ENCODE measurements at regions not wholly inside any gene's neighbourhood (a gene's known extent, or its start where the extent isn't known, plus 50 kb on each side); places are given as distances from the start of the nearest gene placed in this dataset.

GRCh38 chr5:20660588-20660987 is 672.6 kb upstream of the CDH18 start:
- no peak for TF ChIP-seq CTCF (IDR thresholded peaks at IDR 0.05; ENCODE audit: low read length, missing control alignments)
- no peak for DNase-seq (ENCODE audit: low read depth)
- H3K4me3 ChIP-seq (replicated peaks; ENCODE audit: low read depth, low read length): no peak overlapping the region

DNA sequence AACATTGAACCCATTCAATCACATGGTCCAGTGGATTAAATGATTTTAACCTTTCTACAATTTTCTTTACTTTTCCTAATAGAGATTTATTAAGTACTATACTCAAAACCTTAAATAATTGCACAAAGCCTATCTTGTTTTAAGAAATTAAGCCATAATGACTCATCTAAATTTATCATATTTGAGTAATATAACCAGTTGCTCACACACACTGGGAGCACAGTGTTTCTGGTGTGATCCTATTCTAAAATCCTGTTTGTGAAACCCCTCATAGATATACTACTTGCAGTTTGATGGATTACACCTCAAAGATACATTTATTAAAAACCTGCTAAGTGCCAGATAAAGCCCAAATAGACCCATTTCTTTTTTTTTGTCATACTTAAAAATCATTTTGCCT is 668.3 kb upstream of the CDH18 start:
- H3K4me3 ChIP-seq (replicated peaks; ENCODE audit: low read depth, low read length): no peak overlapping the region
- TF ChIP-seq CTCF (IDR thresholded peaks at IDR 0.05; ENCODE audit: low read length, missing control alignments): no peak
- no peak for DNase-seq (ENCODE audit: low read depth)

GRCh38 chr5:20655211-20655610 is 667.2 kb upstream of the CDH18 start:
- no peak for TF ChIP-seq CTCF (IDR thresholded peaks at IDR 0.05; ENCODE audit: low read length, missing control alignments)
- no peak overlapping the region for H3K4me3 ChIP-seq (replicated peaks; ENCODE audit: low read depth, low read length)
- DNase-seq (ENCODE audit: low read depth): no peak

- no peak overlapping the region for H3K4me3 ChIP-seq (replicated peaks; ENCODE audit: low read depth, low read length)
- no peak for DNase-seq (ENCODE audit: low read depth)
- TF ChIP-seq CTCF (IDR thresholded peaks at IDR 0.05; ENCODE audit: low read length, missing control alignments): no peak
These were observed 666.7 kb upstream of the CDH18 start for GRCh38 chr5:20654746-20655145.

- no peak overlapping the region for H3K4me3 ChIP-seq (replicated peaks; ENCODE audit: low read depth, low read length)
- DNase-seq (ENCODE audit: low read depth): no peak
- TF ChIP-seq CTCF (IDR thresholded peaks at IDR 0.05; ENCODE audit: low read length, missing control alignments): no peak
These were observed 666.0 kb upstream of the CDH18 start for GRCh38 chr5:20654033-20654432.

GRCh38 chr5:20649966-20650365 is 662.0 kb upstream of the CDH18 start:
- DNase-seq (ENCODE audit: low read depth): no peak
- no peak overlapping the region for H3K4me3 ChIP-seq (replicated peaks; ENCODE audit: low read depth, low read length)
- TF ChIP-seq CTCF (IDR thresholded peaks at IDR 0.05; ENCODE audit: low read length, missing control alignments): no peak

DNA sequence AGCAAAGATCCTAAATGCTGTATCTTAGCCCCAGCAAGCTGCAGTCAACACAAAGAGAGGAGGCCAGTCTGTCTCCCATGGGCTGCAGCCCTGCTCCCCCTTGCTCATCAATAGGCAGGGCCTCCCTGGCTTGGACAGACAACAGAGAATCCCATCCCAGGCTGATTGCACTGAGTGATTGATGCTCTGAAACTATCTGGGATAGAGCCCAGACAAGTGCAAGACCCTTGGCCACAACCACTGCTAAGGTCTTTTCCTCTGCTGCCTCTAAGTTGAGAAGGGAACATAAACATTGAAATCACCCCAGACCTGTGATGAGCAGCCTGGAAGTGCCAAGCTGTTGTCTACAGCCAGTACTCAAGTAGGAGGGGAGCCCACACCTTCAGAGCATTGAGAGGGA is 661.0 kb upstream of the CDH18 start:
- no peak overlapping the region for H3K4me3 ChIP-seq (replicated peaks; ENCODE audit: low read depth, low read length)
- TF ChIP-seq CTCF (IDR thresholded peaks at IDR 0.05; ENCODE audit: low read length, missing control alignments): no peak
- no peak for DNase-seq (ENCODE audit: low read depth)
